Transverse colon (tissue), 4 donors: ENCODE measurements at regions not wholly inside any gene's neighbourhood (a gene's known extent, or its start where the extent isn't known, plus 50 kb on each side); places are given as distances from the start of the nearest gene placed in this dataset.
"Not testable (repeated sequence)": the region's sequence is repeated elsewhere in the genome, so short reads cannot be mapped to it uniquely, and the experiment has no call there.

ENCODE experiments used
- DNase-seq: peaks from one replicate; pipeline ENCODE4 v3.0.0-alpha.2; 2019
- H3K27ac ChIP-seq, 4 donors: fragments of 200-600 bp; sonication (generic); 2 replicates each; pipeline ENCODE4 v1.5.1; 2016 to 2018; ENCODE audit warnings: inconsistent platforms in 4 of 4
- H3K27me3 ChIP-seq: fragments of 200-600 bp; sonication (generic); 2 replicates; pipeline ENCODE4 v1.5.1; 2017; ENCODE audit warnings: inconsistent platforms
- H3K36me3 ChIP-seq, 4 donors: fragments of 200-600 bp; sonication (generic); 2 replicates each; pipeline ENCODE4 v1.5.1; 2017 to 2019; ENCODE audit warnings: inconsistent platforms in 4 of 4
- H3K4me1 ChIP-seq, 4 donors: fragments of 200-600 bp; sonication (generic); 2 replicates each; pipeline ENCODE4 v1.5.1; 2017 to 2020; ENCODE audit warnings: inconsistent platforms in 4 of 4
- H3K4me3 ChIP-seq, 4 donors: fragments of 200-600 bp; sonication (generic); 1 replicate in 1 of 4; 2 replicates in 3 of 4; pipeline versions ENCODE4 v1.5.1 to v1.6.1; 2017 to 2019; ENCODE audit warnings: inconsistent platforms in 4 of 4
- H3K9me3 ChIP-seq, 2 donors: fragments of 200-600 bp; sonication (generic); 2 replicates each; pipeline ENCODE4 v1.5.1; 2017 to 2019; ENCODE audit warnings: inconsistent platforms in 2 of 2
- CTCF ChIP-seq, 5 experiments: fragments of 200-600 bp in 3 of 5; fragments of 450-650 bp in 2 of 5; sonication (generic) in 3 of 5; IDR thresholded peaks; 1 replicate in 2 of 5; 2 replicates in 3 of 5; pipeline ENCODE4 v1.5.1; 2016 to 2017; ENCODE audit warnings: antibody characterized with exemption in 5 of 5, inconsistent platforms in 3 of 5, mild to moderate bottlenecking in 2 of 5, moderate library complexity in 1 of 5
- EP300 ChIP-seq: sonication (generic); formaldehyde crosslinking; IDR thresholded peaks from one replicate; pipeline ENCODE4 v1.6.1; 2017; ENCODE audit warnings: antibody characterized with exemption, low read depth
- POLR2A ChIP-seq: fragments of 450-650 bp; IDR thresholded peaks from one replicate; pipeline ENCODE4 v1.6.1; 2016; ENCODE audit warnings: antibody characterized with exemption, mild to moderate bottlenecking, moderate library complexity
- POLR2AphosphoS5 ChIP-seq, 3 donors: sonication (generic); formaldehyde crosslinking; IDR thresholded peaks; one replicate each; pipeline ENCODE4 v1.6.1; 2016; ENCODE audit warnings: antibody characterized with exemption in 3 of 3
- WGBS, 2 donors: methylation state at CpG; one replicate each; pipeline ENCODE4 v1.1.5; 2018; ENCODE audit warnings: low coverage in 1 of 2; 5-methylcytosine and 5-hydroxymethylcytosine counted together
- in situ Hi-C, 4 donors: fragments of 200-750 bp; cut with MboI; loops; one replicate each; pipeline versions ENCODE4 v1.15.0 to v1.15.1; 2017; ENCODE audit warnings: low sequenced_read_pairs in 3 of 4, low pct_ligation_motif_present in 1 of 4, low pct_unique_long_range_greater_than_20kb in 1 of 4
- intact Hi-C: fragments of 100-400 bp; cut with DNase I; formaldehyde crosslinking; loops from one replicate; pipeline ENCODE4 v1.15.1; 2023; ENCODE audit warnings: low total_unique reads

DNA sequence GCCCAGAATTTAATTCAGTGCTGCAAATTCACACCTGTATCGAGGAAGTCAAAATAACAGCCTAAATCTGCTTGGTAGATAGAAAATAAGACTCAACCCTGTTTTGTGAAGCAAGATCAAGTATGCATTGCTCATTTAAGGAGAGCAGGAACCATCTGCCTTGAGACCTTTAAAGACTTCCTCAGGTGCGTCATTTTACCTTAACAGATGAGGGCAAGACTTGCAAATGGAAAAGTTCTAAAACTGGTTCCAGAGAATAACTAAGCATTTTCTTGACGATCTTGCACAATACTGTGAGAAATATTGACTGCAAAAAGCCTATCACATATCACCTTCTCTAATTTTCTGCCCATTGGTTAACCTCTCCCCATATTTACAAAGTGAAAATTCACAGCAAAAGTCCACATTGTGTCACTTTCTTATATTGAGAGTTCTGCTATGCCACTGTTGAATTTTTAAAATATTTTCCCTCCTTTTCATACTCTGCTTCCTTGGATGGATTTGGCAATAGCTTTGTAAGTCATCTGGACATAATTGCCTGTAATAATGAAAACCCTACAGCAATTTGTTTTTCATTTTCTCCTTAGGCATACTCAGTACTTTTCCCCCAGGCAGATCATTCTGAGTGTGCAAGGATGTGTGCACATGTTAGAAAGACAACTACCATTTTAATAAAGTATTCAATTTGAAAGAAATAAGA, 234.2 kb downstream of the AASDHPPT start:
- H3K27ac ChIP-seq: no peak overlapping the region
- H3K27me3 ChIP-seq: no peaks in the 10 kb centered on the region
- H3K36me3 ChIP-seq: no peaks in the 10 kb centered on the region
- no peak for TF ChIP-seq CTCF (IDR thresholded peaks at IDR 0.05)
- no peak overlapping the region for H3K4me3 ChIP-seq
- 68 to 76% methylated on average over 3 of the region's 3 CpGs for WGBS, 2 donors
- H3K4me1 ChIP-seq: no peaks in the 10 kb centered on the region
- intact Hi-C loops: no loop called here
- DNase-seq: no peak
- no peaks in the 10 kb centered on the region for H3K9me3 ChIP-seq
- in situ Hi-C loops: no loop called here

- H3K9me3 ChIP-seq, H3K27me3 ChIP-seq, intact Hi-C loops, in situ Hi-C loops, H3K4me3 ChIP-seq, H3K4me1 ChIP-seq, DNase-seq, H3K36me3 ChIP-seq, H3K27ac ChIP-seq: not testable (repeated sequence)
- 97% methylated on average over 30 of the region's 36 CpGs; no CpG with 5 or more reads in 1 of the 2 donors for WGBS, 2 donors
These were observed 239.8 kb downstream of the AASDHPPT start for GRCh38 chr11:106317208-106317773.

- Histone ChIP-seq H3K4me3 (no peak overlapping the region), H3K4me1 (no peaks in the 10 kb centered on the region), H3K9me3 (no peaks in the 10 kb centered on the region), H3K27me3 (no peaks in the 10 kb centered on the region), H3K27ac (no peak overlapping the region), H3K36me3 (no peaks in the 10 kb centered on the region)
- intact Hi-C loops (no loop called here), in situ Hi-C loops (no loop called here)
- no peak for DNase-seq
- WGBS, 2 donors: 76 to 83% methylated on average over 1 of the region's 1 CpG
- TF ChIP-seq POLR2AphosphoS5 (IDR thresholded peaks at IDR 0.05) (no peak), CTCF (IDR thresholded peaks at IDR 0.05) (no peak), EP300 (no peak), POLR2A (no peak)
These were observed 244.1 kb downstream of the AASDHPPT start for GRCh38 chr11:106321601-106322000.

DNA sequence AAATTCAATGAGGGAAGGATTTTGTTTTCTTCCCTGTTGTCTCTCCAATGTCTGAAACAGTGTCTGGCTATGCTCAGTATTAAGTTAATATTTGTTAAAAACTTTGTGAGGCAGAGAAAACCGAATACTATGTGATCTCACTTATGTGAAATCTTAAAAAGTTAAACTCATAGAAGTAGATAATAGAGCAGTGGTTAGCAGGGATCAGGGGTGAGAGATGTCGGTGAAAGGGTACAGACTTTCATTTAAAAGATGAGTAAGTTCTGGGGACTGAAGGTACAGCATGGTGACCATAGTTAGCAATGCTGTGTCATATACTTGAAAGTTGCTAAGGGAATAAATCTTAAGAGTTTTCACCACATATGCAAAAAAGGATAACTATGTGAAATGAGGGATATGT, 244.6 kb downstream of the AASDHPPT start:
- no peak for TF ChIP-seq POLR2A
- TF ChIP-seq CTCF (IDR thresholded peaks at IDR 0.05): no peak
- intact Hi-C loops: no loop called here
- 62 to 81% methylated on average over 2 of the region's 2 CpGs for WGBS, 2 donors

GRCh38 chr11:106326087-106326486, 248.6 kb downstream of the AASDHPPT start:
- intact Hi-C loops (no loop called here), in situ Hi-C loops (no loop called here)
- TF ChIP-seq POLR2A (no peak), EP300 (no peak), POLR2AphosphoS5 (IDR thresholded peaks at IDR 0.05) (no peak), CTCF (IDR thresholded peaks at IDR 0.05) (no peak)
- H3K4me1 ChIP-seq: no peaks in the 10 kb centered on the region
- H3K4me3 ChIP-seq: no peak overlapping the region
- H3K27me3 ChIP-seq: no peaks in the 10 kb centered on the region
- no peak for DNase-seq
- 61 to 67% methylated on average over 3 of the region's 3 CpGs for WGBS, 2 donors
- H3K9me3 ChIP-seq: no peaks in the 10 kb centered on the region
- no peak overlapping the region for H3K27ac ChIP-seq
- H3K36me3 ChIP-seq: no peaks in the 10 kb centered on the region

More for the DNA sequence above, 244.6 kb downstream of the AASDHPPT start:
- Histone ChIP-seq H3K4me1 (no peaks in the 10 kb centered on the region), H3K9me3 (no peaks in the 10 kb centered on the region), H3K27me3 (no peaks in the 10 kb centered on the region), H3K36me3 (no peaks in the 10 kb centered on the region), H3K4me3 (no peak overlapping the region), H3K27ac (no peak overlapping the region)
- DNase-seq: no peak
- in situ Hi-C loops: no loop called here
